HL-60 (cell line): ENCODE measurements at regions not wholly inside any gene's neighbourhood (a gene's known extent, or its start where the extent isn't known, plus 50 kb on each side); places are given as distances from the start of the nearest gene placed in this dataset.
"Not testable (repeated sequence)": the region's sequence is repeated elsewhere in the genome, so short reads cannot be mapped to it uniquely, and the experiment has no call there.

ENCODE experiments used
- CTCF ChIP-seq: IDR thresholded peaks from one replicate; pipeline ENCODE4 v1.5.1; 2011; ENCODE audit warnings: low read length, control low read depth, inconsistent platforms; ENCODE audit not compliant: insufficient read depth
- GABPA ChIP-seq: IDR thresholded peaks from 2 replicates; pipeline ENCODE4 v1.6.1; 2012; ENCODE audit warnings: low read depth
- POLR2AphosphoS5 ChIP-seq: IDR thresholded peaks from 2 replicates; pipeline ENCODE4 v1.6.1; 2012; ENCODE audit warnings: low read depth
- REST ChIP-seq: IDR thresholded peaks from 2 replicates; pipeline ENCODE4 v1.6.1; 2012; ENCODE audit warnings: low read depth; ENCODE audit not compliant: insufficient replicate concordance

- TF ChIP-seq GABPA, CTCF, REST, POLR2AphosphoS5: not testable (repeated sequence)
Measured at GRCh38 chr9:39551544-39551943, 196.1 kb downstream of the SPATA31A1 start.
